ENCODE measurements at regions not wholly inside any gene's neighbourhood (a gene's known extent, or its start where the extent isn't known, plus 50 kb on each side); places are given as distances from the start of the nearest gene placed in this dataset.

DNA sequence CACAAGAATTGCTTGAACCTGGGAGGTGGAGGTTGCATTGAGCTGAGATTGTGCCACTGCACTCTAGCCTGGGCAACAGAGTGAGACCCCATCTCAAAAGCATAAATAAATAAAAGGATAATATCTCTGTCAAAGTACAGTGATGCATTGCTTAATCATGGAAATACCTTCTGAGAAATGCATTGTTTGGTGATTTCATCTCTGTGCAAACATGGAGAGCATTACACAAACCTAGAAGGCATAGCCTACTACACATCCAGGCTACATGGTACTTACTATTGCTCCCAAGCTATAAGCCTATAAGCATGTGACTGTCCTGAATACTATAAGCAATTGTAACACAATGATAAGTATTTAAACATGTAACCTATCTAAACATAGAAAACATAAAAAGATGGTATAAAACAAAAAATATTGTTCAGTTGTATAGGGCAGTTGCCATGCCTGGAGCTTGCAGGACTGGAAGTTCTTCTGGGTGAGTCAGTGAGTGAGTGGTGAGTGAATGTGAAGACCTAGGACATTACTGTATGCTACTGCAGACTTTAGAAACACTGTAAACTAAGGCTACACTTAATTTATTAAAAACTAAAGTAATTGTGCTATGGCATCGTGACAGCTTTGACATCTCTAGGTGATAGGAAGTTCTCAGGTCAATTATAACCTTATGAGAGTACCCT, 93.6 kb upstream of the SNRPN start:
- TF ChIP-seq, protein P1, sequence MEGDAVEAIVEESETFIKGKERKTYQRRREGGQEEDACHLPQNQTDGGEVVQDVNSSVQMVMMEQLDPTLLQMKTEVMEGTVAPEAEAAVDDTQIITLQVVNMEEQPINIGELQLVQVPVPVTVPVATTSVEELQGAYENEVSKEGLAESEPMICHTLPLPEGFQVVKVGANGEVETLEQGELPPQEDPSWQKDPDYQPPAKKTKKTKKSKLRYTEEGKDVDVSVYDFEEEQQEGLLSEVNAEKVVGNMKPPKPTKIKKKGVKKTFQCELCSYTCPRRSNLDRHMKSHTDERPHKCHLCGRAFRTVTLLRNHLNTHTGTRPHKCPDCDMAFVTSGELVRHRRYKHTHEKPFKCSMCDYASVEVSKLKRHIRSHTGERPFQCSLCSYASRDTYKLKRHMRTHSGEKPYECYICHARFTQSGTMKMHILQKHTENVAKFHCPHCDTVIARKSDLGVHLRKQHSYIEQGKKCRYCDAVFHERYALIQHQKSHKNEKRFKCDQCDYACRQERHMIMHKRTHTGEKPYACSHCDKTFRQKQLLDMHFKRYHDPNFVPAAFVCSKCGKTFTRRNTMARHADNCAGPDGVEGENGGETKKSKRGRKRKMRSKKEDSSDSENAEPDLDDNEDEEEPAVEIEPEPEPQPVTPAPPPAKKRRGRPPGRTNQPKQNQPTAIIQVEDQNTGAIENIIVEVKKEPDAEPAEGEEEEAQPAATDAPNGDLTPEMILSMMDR (IDR thresholded peaks at IDR 0.05; ENCODE audit: poor library complexity): no peak
- TF ChIP-seq EZH2 (IDR thresholded peaks at IDR 0.05; ENCODE audit: borderline replicate concordance): no peak
- TF ChIP-seq EZH2phosphoT487 (IDR thresholded peaks at IDR 0.05; ENCODE audit: low read depth, severe bottlenecking, unreplicated experiment): no peak
